ENCODE measurements at regions not wholly inside any gene's neighbourhood (a gene's known extent, or its start where the extent isn't known, plus 50 kb on each side); places are given as distances from the start of the nearest gene placed in this dataset.
A peak's percentile ranks its signal among the peaks of the same experiment; 100 is the strongest.
"Not testable (repeated sequence)": the region's sequence is repeated elsewhere in the genome, so short reads cannot be mapped to it uniquely, and the experiment has no call there.

GRCh38 chr9:83191154-83191553 is 128.2 kb upstream of the RASEF start:
- no peak for DNase-seq

GRCh38 chr9:83189026-83189425 is 126.1 kb upstream of the RASEF start:
- DNase-seq = not testable (repeated sequence)

- no peak for DNase-seq
Measured at GRCh38 chr9:83188277-83188676, 125.3 kb upstream of the RASEF start.

- DNase-seq = no peak
Measured at GRCh38 chr9:83186155-83186737, 123.3 kb upstream of the RASEF start.

DNA sequence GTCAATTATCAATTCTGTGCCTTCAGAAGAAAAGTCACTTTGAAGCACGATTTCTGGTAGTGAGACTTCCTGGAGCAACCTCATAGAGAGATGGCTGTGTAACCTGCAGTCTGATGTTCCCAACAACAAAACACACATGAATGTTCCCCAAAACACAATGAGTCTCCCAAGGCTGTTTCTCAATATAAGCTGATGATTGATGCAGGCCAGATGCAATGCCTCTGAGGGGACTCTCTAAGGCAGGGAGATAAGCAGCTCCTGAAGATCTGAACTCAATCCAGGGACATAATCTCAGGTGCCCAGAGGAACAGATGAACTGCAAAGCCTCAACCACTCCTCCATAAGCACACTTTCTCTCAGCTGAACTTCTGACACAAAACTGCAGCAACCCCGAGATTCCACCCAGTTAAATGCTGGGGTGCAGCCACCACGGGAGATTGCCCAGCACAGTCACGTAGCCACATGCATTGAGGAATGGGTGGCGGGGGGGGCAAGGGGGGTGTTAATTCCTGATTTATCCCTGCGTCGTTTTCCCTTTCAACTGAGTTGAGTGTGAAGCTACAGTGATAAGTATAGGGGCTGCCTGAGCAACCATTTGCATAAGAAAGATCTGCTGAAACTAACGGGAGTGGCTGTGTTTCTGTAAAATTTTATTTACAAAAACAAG is 122.7 kb upstream of the RASEF start:
- no peak for DNase-seq

GRCh38 chr9:83183621-83184020 is 120.7 kb upstream of the RASEF start:
- peak; percentile 54 for DNase-seq

DNA sequence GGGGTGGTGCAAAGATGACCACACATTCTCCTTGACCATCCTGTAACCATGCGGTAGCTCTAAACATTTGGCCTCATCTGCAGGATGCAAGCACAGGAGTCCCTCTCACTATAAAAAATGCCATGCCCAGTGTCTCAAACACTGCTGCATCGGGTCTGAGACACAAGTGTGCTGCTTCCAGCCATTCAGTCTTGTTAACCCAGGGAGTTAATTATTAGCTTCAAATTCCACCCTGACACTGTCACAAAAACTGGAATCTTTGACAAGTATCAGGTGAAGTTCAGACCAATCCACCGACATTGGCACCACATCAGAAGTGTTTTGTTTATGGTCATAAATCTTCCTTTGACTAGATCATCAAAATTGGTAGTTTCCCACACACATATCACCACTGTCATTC is 119.1 kb upstream of the RASEF start:
- peak; percentile 19 for DNase-seq

GRCh38 chr9:83178717-83179116 is 115.8 kb upstream of the RASEF start:
- no peak for DNase-seq

DNA sequence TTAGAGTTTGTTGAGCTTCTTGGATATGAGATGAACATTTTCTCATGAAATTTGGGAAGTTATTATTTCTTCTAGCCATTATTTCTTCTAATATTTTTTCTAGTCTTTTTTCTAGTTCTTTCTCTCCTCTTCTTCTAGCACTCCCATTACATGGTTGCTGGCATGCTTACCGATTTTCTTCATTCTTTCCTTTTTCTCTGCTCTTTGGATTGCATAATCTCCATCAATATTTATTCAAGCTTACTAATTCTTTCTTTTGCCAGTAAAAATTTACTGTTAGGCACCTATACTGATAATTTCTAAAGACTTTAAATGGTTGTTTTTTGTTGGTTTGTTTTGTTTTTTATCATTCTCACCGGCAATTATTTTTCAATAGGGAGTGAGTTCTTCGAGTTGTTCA is 114.8 kb upstream of the RASEF start:
- no peak for DNase-seq

- no peak for DNase-seq
Measured at GRCh38 chr9:83167126-83167525, 104.2 kb upstream of the RASEF start.

DNA sequence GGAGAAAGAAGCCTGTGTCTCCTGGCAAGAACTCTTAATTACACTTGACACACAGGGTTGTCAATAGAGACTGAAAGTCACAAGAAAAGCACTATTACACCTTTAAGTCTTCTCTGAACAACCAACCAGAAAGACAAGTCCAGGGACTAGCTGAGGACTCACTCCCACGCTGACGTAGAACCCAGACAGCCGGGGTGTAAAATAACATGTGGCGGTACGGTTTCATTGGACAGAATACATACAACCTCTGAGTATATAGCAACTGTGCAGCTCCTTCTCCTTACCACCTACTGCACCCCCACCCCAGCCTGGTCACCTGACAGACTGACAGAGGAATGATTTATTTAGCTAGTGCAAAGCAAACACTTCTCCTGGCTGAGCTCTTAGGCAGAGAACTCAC is 103.4 kb upstream of the RASEF start:
- no peak for DNase-seq

- DNase-seq = no peak
Measured at GRCh38 chr9:83155733-83156132, 92.8 kb upstream of the RASEF start.

DNA sequence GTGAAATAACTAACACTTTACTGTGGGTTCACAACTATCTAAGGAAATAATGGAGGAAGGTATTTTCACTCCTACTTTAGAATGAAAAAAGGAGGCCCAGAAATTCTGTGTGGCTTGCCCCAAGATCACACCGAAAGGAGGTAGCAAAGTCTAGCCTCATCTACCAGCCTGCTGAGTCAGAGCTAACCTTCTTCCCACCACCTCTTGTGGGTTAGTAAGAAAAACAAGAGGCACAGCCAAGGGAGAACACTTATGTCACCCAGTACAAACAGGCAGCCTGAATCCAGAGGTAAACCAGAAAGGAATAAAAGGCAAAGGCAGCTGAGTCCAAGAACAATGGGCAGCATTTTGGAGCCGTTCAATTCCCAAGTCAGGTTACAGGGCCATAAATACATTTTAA is 91.9 kb upstream of the RASEF start:
- no peak for DNase-seq

- no peak for DNase-seq
Measured at GRCh38 chr9:83154087-83154736, 91.3 kb upstream of the RASEF start.

GRCh38 chr9:83153030-83153429 is 90.1 kb upstream of the RASEF start:
- DNase-seq = no peak

GRCh38 chr9:83151627-83152137 is 88.7 kb upstream of the RASEF start:
- DNase-seq = no peak

- no peak for DNase-seq
Measured at GRCh38 chr9:83147315-83148149, 84.6 kb upstream of the RASEF start.

GRCh38 chr9:83146325-83146724 is 83.4 kb upstream of the RASEF start:
- no peak for DNase-seq

DNA sequence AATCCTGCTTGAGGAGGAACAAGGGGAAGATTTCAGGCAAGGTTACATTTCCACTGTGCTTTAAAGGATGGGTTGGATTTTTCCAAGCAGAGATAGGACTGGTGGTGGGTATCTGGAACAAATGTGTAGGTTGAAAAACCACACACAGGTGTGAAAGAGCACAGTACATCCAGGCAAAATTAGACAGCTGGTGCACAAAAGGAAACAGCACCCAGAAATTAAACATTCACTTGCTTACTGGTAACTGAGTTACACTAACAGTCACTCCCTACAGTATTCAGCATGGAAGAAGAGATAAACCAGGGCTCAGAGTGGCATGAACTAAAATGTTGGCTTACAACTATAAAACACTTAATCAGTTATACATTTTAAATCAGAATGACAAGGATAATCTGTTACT is 81.5 kb upstream of the RASEF start:
- no peak for DNase-seq

DNA sequence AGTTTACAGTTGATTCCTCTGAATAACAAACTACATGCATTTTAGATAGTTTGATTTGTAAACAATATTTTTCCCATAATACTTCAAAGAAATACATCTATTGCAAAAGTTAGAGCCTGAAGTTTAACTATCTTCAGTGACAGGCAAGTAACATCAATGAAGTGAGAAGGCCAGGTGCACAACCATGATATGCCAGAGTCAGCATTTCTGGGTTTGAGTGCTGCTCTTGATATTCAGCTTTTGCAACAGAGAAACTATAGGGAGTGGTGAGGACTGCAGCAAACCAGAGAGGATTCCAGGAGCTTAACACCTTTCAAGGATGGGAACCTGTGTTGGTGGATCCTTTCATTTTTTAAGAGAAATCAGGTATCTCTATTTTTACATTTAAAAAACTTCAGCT is 79.4 kb upstream of the RASEF start:
- no peak for DNase-seq

DNA sequence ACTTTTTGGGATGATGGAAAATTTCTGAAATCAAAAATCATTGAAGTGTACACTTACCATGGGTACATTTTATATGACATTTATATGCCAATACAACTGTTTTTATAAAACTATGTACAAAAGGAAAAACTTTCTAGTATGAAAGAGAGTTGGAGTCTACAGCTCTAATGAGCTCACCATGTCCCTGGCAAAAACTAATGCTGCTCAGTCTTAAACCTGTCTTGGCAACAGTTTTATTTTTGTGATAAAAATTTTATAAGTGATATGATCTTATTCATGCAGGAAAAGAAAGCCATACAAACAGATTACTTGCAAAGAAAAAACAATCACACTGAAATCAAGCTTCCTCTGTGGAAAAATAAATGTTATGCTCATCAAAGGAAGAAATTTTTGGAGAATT is 78.9 kb upstream of the RASEF start:
- DNase-seq = no peak

DNA sequence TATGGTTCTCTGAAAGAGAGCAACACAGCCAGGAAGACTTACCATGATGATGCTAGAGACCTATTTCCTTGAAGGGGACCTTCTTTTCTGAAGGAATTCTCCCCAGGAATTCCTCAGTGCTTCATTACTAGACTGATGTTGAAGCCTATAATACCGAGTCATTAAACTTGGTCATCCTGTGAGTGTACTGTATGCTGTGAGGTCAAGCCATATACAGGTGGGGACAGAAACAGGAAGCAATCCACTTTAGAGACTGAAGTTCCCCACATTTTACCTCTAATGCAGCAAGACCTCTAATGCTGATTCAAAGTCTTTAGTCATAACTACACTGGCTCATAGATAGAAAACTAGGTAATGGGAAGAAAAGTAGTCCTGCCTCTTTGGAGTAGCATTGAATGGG is 77.1 kb upstream of the RASEF start:
- no peak for DNase-seq

DNA sequence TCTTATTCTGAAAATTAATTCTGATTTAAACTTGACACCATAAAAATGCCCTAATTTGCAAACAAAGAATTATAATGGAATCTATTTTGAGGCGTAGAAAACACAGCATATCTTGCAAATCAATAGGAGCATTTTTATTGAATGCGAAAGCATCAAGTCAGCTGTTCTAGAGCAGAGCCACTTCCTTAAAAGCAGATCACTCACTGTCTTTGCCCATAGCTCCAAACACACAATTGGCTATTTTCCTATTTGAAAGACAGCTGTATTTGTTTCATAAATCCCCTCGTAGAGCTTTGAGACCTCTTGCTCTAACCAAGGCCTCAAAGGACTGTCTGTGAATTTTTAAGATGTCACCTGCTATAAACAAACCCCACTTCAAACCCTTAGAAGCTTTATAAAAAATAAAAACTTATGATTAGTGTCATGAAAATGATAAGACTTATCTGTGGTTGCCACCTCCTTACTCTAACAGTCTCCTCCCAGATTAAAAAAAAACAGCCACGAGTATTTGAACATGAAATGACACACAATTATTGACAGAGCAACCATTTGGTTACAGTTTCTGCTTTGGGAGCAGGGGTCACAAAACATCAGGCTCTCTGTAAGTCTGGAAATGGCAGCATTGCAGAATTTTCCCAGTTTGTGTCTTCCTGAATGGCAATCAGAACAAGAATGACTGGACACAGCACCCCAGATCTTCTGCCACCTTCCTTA is 75.6 kb upstream of the RASEF start:
- no peak for DNase-seq
